ENCODE measurements at regions not wholly inside any gene's neighbourhood (a gene's known extent, or its start where the extent isn't known, plus 50 kb on each side); places are given as distances from the start of the nearest gene placed in this dataset.

- Mint-ChIP-seq H3K4me3 (no peak overlapping the region), H3K27ac (no peak overlapping the region), H3K4me1 (no peaks in the 10 kb centered on the region), H3K27me3 (no peaks in the 10 kb centered on the region), H3K9me3 (ENCODE audit: insufficient read depth) (no peaks in the 10 kb centered on the region)
- DNase-seq (no peak), ATAC-seq (ENCODE audit: low read depth) (no peak)
- WGBS (ENCODE audit: insufficient coverage): no CpG with 5 or more reads among the region's 3 CpGs
- POLR2A ChIA-PET: no interaction called here
- Histone ChIP-seq H4K20me1 (ENCODE audit: control insufficient read depth, insufficient read depth, low read length, poor library complexity, severe bottlenecking) (no peaks in the 10 kb centered on the region), H3K79me2 (ENCODE audit: control insufficient read depth, insufficient read depth, low read length) (no peaks in the 10 kb centered on the region), H3K4me2 (replicated peaks; ENCODE audit: low read depth, low read length, poor library complexity, severe bottlenecking) (no peak overlapping the region), H3K27me3 (replicated peaks in 1 of 4; ENCODE audit: control extremely low read depth in 1 of 4, control insufficient read depth in 3 of 4, insufficient read depth in 4 of 4, low read length in 3 of 4) (no peaks in the 10 kb centered on the region), H3K27ac (ENCODE audit: low read length in 2 of 2) (no peak overlapping the region), H3K36me3 (replicated peaks in 1 of 2; ENCODE audit: control extremely low read depth in 1 of 2, control insufficient read depth in 1 of 2, extremely low read depth in 1 of 2, insufficient read depth in 2 of 2, low read length in 1 of 2) (no peaks in the 10 kb centered on the region), H3K9me3 (ENCODE audit: control extremely low read depth in 1 of 3, control insufficient read depth in 2 of 3, insufficient read depth in 1 of 3, low read length in 2 of 3) (no peaks in the 10 kb centered on the region), H2AFZ (ENCODE audit: insufficient read depth, low read depth, low read length, poor library complexity, severe bottlenecking) (no peak overlapping the region), H3K9ac (ENCODE audit: low read length) (no peak overlapping the region), H3K4me3 (ENCODE audit: control extremely low read depth in 1 of 5, extremely low read depth in 1 of 5, insufficient read depth in 1 of 5, low read depth in 2 of 5, low read length in 4 of 5) (no peak overlapping the region), H3K4me1 (ENCODE audit: control insufficient read depth in 2 of 2, insufficient read depth in 2 of 2, low read length in 2 of 2) (no peaks in the 10 kb centered on the region)
- intact Hi-C loops (cut with micrococcal nuclease): no loop called here
- CTCF ChIA-PET: no interaction called here
- TF ChIP-seq EZH2 (IDR thresholded peaks at IDR 0.05; ENCODE audit: borderline replicate concordance, insufficient read depth, low read depth, low read length, poor library complexity, severe bottlenecking): no peak
- TF ChIP-seq, protein P1, sequence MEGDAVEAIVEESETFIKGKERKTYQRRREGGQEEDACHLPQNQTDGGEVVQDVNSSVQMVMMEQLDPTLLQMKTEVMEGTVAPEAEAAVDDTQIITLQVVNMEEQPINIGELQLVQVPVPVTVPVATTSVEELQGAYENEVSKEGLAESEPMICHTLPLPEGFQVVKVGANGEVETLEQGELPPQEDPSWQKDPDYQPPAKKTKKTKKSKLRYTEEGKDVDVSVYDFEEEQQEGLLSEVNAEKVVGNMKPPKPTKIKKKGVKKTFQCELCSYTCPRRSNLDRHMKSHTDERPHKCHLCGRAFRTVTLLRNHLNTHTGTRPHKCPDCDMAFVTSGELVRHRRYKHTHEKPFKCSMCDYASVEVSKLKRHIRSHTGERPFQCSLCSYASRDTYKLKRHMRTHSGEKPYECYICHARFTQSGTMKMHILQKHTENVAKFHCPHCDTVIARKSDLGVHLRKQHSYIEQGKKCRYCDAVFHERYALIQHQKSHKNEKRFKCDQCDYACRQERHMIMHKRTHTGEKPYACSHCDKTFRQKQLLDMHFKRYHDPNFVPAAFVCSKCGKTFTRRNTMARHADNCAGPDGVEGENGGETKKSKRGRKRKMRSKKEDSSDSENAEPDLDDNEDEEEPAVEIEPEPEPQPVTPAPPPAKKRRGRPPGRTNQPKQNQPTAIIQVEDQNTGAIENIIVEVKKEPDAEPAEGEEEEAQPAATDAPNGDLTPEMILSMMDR (IDR thresholded peaks at IDR 0.05): no peak
Measured at GRCh38 chr21:26679284-26679683, 106.2 kb upstream of the CYYR1 start.

DNA sequence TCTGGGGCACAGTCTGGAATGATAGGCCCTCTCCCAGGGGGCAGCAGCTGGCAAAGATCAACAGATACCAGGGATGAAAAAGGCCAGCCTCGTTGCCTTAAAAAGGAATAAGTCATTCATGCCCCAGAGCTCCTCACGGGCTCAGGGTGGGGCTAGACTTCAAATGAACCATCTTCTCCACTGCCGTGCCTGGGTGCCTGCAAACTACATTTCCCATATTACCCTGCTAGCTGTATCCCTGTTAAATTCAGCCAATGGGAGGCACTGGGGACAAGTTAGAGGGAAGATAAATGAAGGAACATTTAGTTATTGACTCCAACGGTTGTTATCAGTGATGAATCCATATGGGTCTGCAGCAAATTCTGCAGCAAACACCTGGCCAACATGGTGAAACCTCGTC is 101.2 kb upstream of the CYYR1 start:
- no peaks in the 10 kb centered on the region for H3K4me1 ChIP-seq (ENCODE audit: control insufficient read depth in 2 of 2, insufficient read depth in 2 of 2, low read length in 2 of 2)
- Mint-ChIP-seq H3K27me3 (no peaks in the 10 kb centered on the region), H3K4me1 (no peaks in the 10 kb centered on the region), H3K9me3 (ENCODE audit: insufficient read depth) (no peaks in the 10 kb centered on the region), H3K27ac (no peak overlapping the region), H3K4me3 (no peak overlapping the region)
- H3K4me2 ChIP-seq (replicated peaks; ENCODE audit: low read depth, low read length, poor library complexity, severe bottlenecking): no peak overlapping the region
- ATAC-seq (ENCODE audit: low read depth) (no peak), DNase-seq (no peak)
- ChIA-PET CTCF (no interaction called here), POLR2A (no interaction called here)
- intact Hi-C loops (cut with micrococcal nuclease): no loop called here
- whole genome bisulfite sequencing (ENCODE audit: insufficient coverage): 62% methylated on average over 3 of the region's 5 CpGs
- H3K9ac ChIP-seq (ENCODE audit: low read length): no peak overlapping the region
- H3K79me2 ChIP-seq (ENCODE audit: control insufficient read depth, insufficient read depth, low read length): no peaks in the 10 kb centered on the region
- no peaks in the 10 kb centered on the region for H3K36me3 ChIP-seq (replicated peaks in 1 of 2; ENCODE audit: control extremely low read depth in 1 of 2, control insufficient read depth in 1 of 2, extremely low read depth in 1 of 2, insufficient read depth in 2 of 2, low read length in 1 of 2)
- H3K27me3 ChIP-seq (replicated peaks in 1 of 4; ENCODE audit: control extremely low read depth in 1 of 4, control insufficient read depth in 3 of 4, insufficient read depth in 4 of 4, low read length in 3 of 4): no peaks in the 10 kb centered on the region
- no peaks in the 10 kb centered on the region for H4K20me1 ChIP-seq (ENCODE audit: control insufficient read depth, insufficient read depth, low read length, poor library complexity, severe bottlenecking)
- no peak overlapping the region for H3K27ac ChIP-seq (ENCODE audit: low read length in 2 of 2)
- TF ChIP-seq, protein P1 (IDR thresholded peaks at IDR 0.05): no peak
- TF ChIP-seq EZH2 (IDR thresholded peaks at IDR 0.05; ENCODE audit: borderline replicate concordance, insufficient read depth, low read depth, low read length, poor library complexity, severe bottlenecking): no peak
- no peak overlapping the region for H2AFZ ChIP-seq (ENCODE audit: insufficient read depth, low read depth, low read length, poor library complexity, severe bottlenecking)
- no peak overlapping the region for H3K4me3 ChIP-seq (ENCODE audit: control extremely low read depth in 1 of 5, extremely low read depth in 1 of 5, insufficient read depth in 1 of 5, low read depth in 2 of 5, low read length in 4 of 5)
- peaks cover 0 to 3% (median 0%) of the 10 kb centered on the region in 3 donors for H3K9me3 ChIP-seq (ENCODE audit: control extremely low read depth in 1 of 3, control insufficient read depth in 2 of 3, insufficient read depth in 1 of 3, low read length in 2 of 3)

Measured in B cell (primary cell).